ENCODE measurements at regions not wholly inside any gene's neighbourhood (a gene's known extent, or its start where the extent isn't known, plus 50 kb on each side); places are given as distances from the start of the nearest gene placed in this dataset.

DNA sequence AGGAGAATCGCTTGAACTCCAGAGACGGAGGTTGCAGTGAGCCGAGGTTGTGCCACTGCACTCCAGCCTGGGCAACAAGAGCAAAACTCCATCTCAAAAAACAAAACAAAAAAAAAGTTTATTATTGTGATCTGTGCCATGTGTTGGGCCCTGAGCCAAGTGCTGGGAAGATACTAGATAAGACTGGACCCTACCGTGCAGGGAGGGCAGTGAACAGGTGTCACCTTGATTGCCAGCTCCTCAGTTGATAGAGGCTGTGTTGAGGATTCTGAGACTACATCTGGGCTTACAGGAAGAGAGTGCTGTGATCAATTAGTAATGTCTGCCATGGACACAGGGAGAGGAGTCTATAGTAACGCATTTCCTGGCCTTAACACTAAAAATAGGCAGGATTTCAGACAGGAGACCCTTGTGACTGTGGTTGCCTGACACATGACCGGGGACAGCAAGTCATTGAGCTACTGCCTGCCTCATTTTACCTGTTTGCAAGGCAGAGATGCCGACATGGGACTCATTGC is 201.5 kb downstream of the C9orf50 start:
- no peak for TF ChIP-seq POLR2A (IDR thresholded peaks at IDR 0.05)
- TF ChIP-seq, protein P1, sequence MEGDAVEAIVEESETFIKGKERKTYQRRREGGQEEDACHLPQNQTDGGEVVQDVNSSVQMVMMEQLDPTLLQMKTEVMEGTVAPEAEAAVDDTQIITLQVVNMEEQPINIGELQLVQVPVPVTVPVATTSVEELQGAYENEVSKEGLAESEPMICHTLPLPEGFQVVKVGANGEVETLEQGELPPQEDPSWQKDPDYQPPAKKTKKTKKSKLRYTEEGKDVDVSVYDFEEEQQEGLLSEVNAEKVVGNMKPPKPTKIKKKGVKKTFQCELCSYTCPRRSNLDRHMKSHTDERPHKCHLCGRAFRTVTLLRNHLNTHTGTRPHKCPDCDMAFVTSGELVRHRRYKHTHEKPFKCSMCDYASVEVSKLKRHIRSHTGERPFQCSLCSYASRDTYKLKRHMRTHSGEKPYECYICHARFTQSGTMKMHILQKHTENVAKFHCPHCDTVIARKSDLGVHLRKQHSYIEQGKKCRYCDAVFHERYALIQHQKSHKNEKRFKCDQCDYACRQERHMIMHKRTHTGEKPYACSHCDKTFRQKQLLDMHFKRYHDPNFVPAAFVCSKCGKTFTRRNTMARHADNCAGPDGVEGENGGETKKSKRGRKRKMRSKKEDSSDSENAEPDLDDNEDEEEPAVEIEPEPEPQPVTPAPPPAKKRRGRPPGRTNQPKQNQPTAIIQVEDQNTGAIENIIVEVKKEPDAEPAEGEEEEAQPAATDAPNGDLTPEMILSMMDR (IDR thresholded peaks at IDR 0.05), result no peak

All from heart left ventricle (tissue), 13 donors.